ENCODE measurements at regions not wholly inside any gene's neighbourhood (a gene's known extent, or its start where the extent isn't known, plus 50 kb on each side); places are given as distances from the start of the nearest gene placed in this dataset.
A peak's percentile ranks its signal among the peaks of the same experiment; 100 is the strongest.

- TF ChIP-seq REST (IDR thresholded peaks at IDR 0.05; ENCODE audit: borderline replicate concordance) (peak; percentile 40; the same call in 1 of the 2 replicates), REST (CRISPR knock-in tag; IDR thresholded peaks at IDR 0.05; ENCODE audit: low read depth) (no peak), KLF6 (CRISPR knock-in tag; IDR thresholded peaks at IDR 0.05; ENCODE audit: borderline replicate concordance) (no peak), CBFA2T3 (IDR thresholded peaks at IDR 0.05) (peak; percentile 96), FOXM1 (IDR thresholded peaks at IDR 0.05; ENCODE audit: low read depth) (peak; percentile 88), FOXM1 (CRISPR knock-in tag; IDR thresholded peaks at IDR 0.05; ENCODE audit: low read depth) (no peak), CEBPG (CRISPR knock-in tag; IDR thresholded peaks at IDR 0.05) (no peak), CEBPG (tag; conservative IDR thresholded peaks at IDR 0.05 in 1 of 2, IDR thresholded peaks at IDR 0.05 in 1 of 2) (no peak), ZNF75A (CRISPR knock-in tag; IDR thresholded peaks at IDR 0.05) (no peak), SMARCA4 (IDR thresholded peaks at IDR 0.05) (peak; percentile 73; the same call in 1 of the 2 replicates), PHB2 (IDR thresholded peaks at IDR 0.05; ENCODE audit: low read depth) (0 out of 2 replicates have a peak, but pooled peaks have one; percentile 34), ZNF140 (CRISPR knock-in tag; IDR thresholded peaks at IDR 0.05) (no peak), FUS (optimal IDR thresholded peaks at IDR 0.05; ENCODE audit: low read depth, low read length) (no peak), CBX3 (IDR thresholded peaks at IDR 0.05; ENCODE audit: borderline replicate concordance in 1 of 2, low read length in 2 of 2) (peak in 1 of 2 experiments; percentile 21; a peak in 1 of 3 replicates), NFIC (IDR thresholded peaks at IDR 0.05) (peak; percentile 82), LCOR (CRISPR knock-in tag; IDR thresholded peaks at IDR 0.05) (peak; percentile 82), ZNF395 (CRISPR knock-in tag; IDR thresholded peaks at IDR 0.05) (peak; percentile 66; the same call in 1 of the 2 replicates), CTCF (IDR thresholded peaks at IDR 0.05 in 2 of 3, conservative IDR thresholded peaks at IDR 0.05 in 1 of 3; ENCODE audit: insufficient read depth in 2 of 3, low read depth in 1 of 3, low read length in 3 of 3) (peak; percentile 74 to 80 (median 80)), KDM1A (IDR thresholded peaks at IDR 0.05) (peak; percentile 46 to 51; a peak in 3 of 4 replicates)
Measured at GRCh38 chrX:39152106-39152649, 350.9 kb downstream of the MID1IP1 start (continued).
